Tibial nerve (tissue), 4 donors: ENCODE measurements at regions not wholly inside any gene's neighbourhood (a gene's known extent, or its start where the extent isn't known, plus 50 kb on each side); places are given as distances from the start of the nearest gene placed in this dataset.

ENCODE experiments used
- DNase-seq, 2 donors: peaks; one replicate each; pipeline ENCODE4 v3.0.0-alpha.2; 2019; ENCODE audit warnings: low spot score in 2 of 2
- H3K27ac ChIP-seq, 4 donors: fragments of 200-600 bp; sonication (generic) in 3 of 4; one replicate each; pipeline ENCODE4 v1.5.1; 2017 to 2019; ENCODE audit warnings: mild to moderate bottlenecking in 1 of 4
- H3K27me3 ChIP-seq, 2 donors: fragments of 200-600 bp; sonication (generic) in 1 of 2; one replicate each; pipeline versions ENCODE4 v1.5.1 to v1.6.0; 2017 to 2019
- H3K36me3 ChIP-seq, 3 donors: fragments of 200-600 bp; sonication (generic); one replicate each; pipeline ENCODE4 v1.5.1; 2018 to 2019
- H3K4me1 ChIP-seq, 4 donors: fragments of 200-600 bp; sonication (generic) in 3 of 4; one replicate each; pipeline ENCODE4 v1.5.1; 2017 to 2019
- H3K4me3 ChIP-seq, 4 donors: fragments of 200-600 bp; sonication (generic) in 3 of 4; one replicate each; pipeline ENCODE4 v1.5.1; 2017 to 2019; ENCODE audit warnings: mild to moderate bottlenecking in 1 of 4, moderate library complexity in 1 of 4
- H3K9me3 ChIP-seq, 4 donors: fragments of 200-600 bp; sonication (generic) in 3 of 4; one replicate each; pipeline ENCODE4 v1.5.1; 2017 to 2019
- CTCF ChIP-seq, 5 experiments: fragments of 200-600 bp in 3 of 5; fragments of 450-650 bp in 2 of 5; sonication (generic) in 3 of 5; IDR thresholded peaks; one replicate each; pipeline ENCODE4 v1.5.1; 2016 to 2019; ENCODE audit warnings: antibody characterized with exemption in 5 of 5, mild to moderate bottlenecking in 3 of 5, moderate library complexity in 2 of 5
- EP300 ChIP-seq, 2 donors: sonication (generic); formaldehyde crosslinking; IDR thresholded peaks; one replicate each; pipeline ENCODE4 v1.6.1; 2017; ENCODE audit warnings: antibody characterized with exemption in 2 of 2, mild to moderate bottlenecking in 1 of 2
- POLR2A ChIP-seq, 2 donors: fragments of 450-650 bp; IDR thresholded peaks; one replicate each; pipeline ENCODE4 v1.6.1; 2017; ENCODE audit warnings: antibody characterized with exemption in 2 of 2, mild to moderate bottlenecking in 2 of 2, moderate library complexity in 2 of 2
- WGBS, 2 donors: methylation state at CpG; one replicate each; pipeline ENCODE4 v1.1.5; 2018; 5-methylcytosine and 5-hydroxymethylcytosine counted together

GRCh38 chr5:167895899-167896659, 395.4 kb upstream of the WWC1 start:
- Histone ChIP-seq H3K27ac (peak overlapping the region in 1 of 4 donors; percentile 50), H3K4me1 (no peaks in the 10 kb centered on the region), H3K36me3 (no peaks in the 10 kb centered on the region), H3K27me3 (no peaks in the 10 kb centered on the region), H3K9me3 (no peaks in the 10 kb centered on the region), H3K4me3 (no peak overlapping the region)
- TF ChIP-seq CTCF (IDR thresholded peaks at IDR 0.05): no peak
- no peak for TF ChIP-seq POLR2A (IDR thresholded peaks at IDR 0.05)
- no peak for TF ChIP-seq EP300 (IDR thresholded peaks at IDR 0.05)
- 81% methylated on average over 8 of the region's 8 CpGs for WGBS, 2 donors
- no peak for DNase-seq

- TF ChIP-seq EP300 (IDR thresholded peaks at IDR 0.05) (no peak), CTCF (IDR thresholded peaks at IDR 0.05) (no peak), POLR2A (IDR thresholded peaks at IDR 0.05) (no peak)
- Histone ChIP-seq H3K4me1 (no peaks in the 10 kb centered on the region), H3K9me3 (no peaks in the 10 kb centered on the region), H3K27ac (peak overlapping the region in 1 of 4 donors; percentile 50), H3K27me3 (no peaks in the 10 kb centered on the region), H3K4me3 (no peak overlapping the region), H3K36me3 (no peaks in the 10 kb centered on the region)
- no peak for DNase-seq
- 67 to 75% methylated on average over 10 of the region's 10 CpGs for WGBS, 2 donors
These were observed 394.6 kb upstream of the WWC1 start for GRCh38 chr5:167896814-167897213.

GRCh38 chr5:167897371-167897770, 394.1 kb upstream of the WWC1 start:
- H3K4me1 ChIP-seq: no peaks in the 10 kb centered on the region
- H3K27me3 ChIP-seq: no peaks in the 10 kb centered on the region
- H3K36me3 ChIP-seq: no peaks in the 10 kb centered on the region
- peak overlapping the region in 1 of 4 donors; percentile 50 for H3K27ac ChIP-seq
- DNase-seq: no peak
- 91 to 93% methylated on average over 1 of the region's 1 CpG for WGBS, 2 donors
- H3K9me3 ChIP-seq: no peaks in the 10 kb centered on the region
- no peak overlapping the region for H3K4me3 ChIP-seq
- no peak for TF ChIP-seq EP300 (IDR thresholded peaks at IDR 0.05)
- no peak for TF ChIP-seq CTCF (IDR thresholded peaks at IDR 0.05)
- TF ChIP-seq POLR2A (IDR thresholded peaks at IDR 0.05): no peak

- Histone ChIP-seq H3K36me3 (no peaks in the 10 kb centered on the region), H3K4me1 (no peaks in the 10 kb centered on the region), H3K27me3 (no peaks in the 10 kb centered on the region), H3K4me3 (no peak overlapping the region), H3K9me3 (no peaks in the 10 kb centered on the region), H3K27ac (peak overlapping the region in 1 of 4 donors; percentile 2)
- TF ChIP-seq POLR2A (IDR thresholded peaks at IDR 0.05): no peak
- TF ChIP-seq CTCF (IDR thresholded peaks at IDR 0.05): no peak
- TF ChIP-seq EP300 (IDR thresholded peaks at IDR 0.05): no peak
- no peak for DNase-seq
- 70 to 73% methylated on average over 6 of the region's 6 CpGs for WGBS, 2 donors
These were observed 392.9 kb upstream of the WWC1 start for GRCh38 chr5:167898361-167899042.

- 71 to 73% methylated on average over 8 of the region's 8 CpGs for WGBS, 2 donors
- H3K27me3 ChIP-seq: no peaks in the 10 kb centered on the region
- TF ChIP-seq POLR2A (IDR thresholded peaks at IDR 0.05) (no peak), EP300 (IDR thresholded peaks at IDR 0.05) (peak in 1 of 2 donors; percentile 34)
These were observed 391.9 kb upstream of the WWC1 start for GRCh38 chr5:167899490-167900070.

More at GRCh38 chr5:167899490-167900070, 391.9 kb upstream of the WWC1 start:
- no peaks in the 10 kb centered on the region for H3K36me3 ChIP-seq
- H3K4me3 ChIP-seq: no peak overlapping the region
- no peaks in the 10 kb centered on the region for H3K9me3 ChIP-seq
- H3K27ac ChIP-seq: peak overlapping the region in 1 of 4 donors; percentile 18
- no peaks in the 10 kb centered on the region for H3K4me1 ChIP-seq
- peak in 1 of 2 donors; percentile 33 for DNase-seq
